Activated naive CD4-positive, alpha-beta T cell treated with anti-CD3 and anti-CD28 coated beads, Interleukin-2, amount 10 ng/mL, durations not matched to agents 7 days and 5 days (primary cell): ENCODE measurements at regions not wholly inside any gene's neighbourhood (a gene's known extent, or its start where the extent isn't known, plus 50 kb on each side); places are given as distances from the start of the nearest gene placed in this dataset.
"Not testable (repeated sequence)": the region's sequence is repeated elsewhere in the genome, so short reads cannot be mapped to it uniquely, and the experiment has no call there.

Source experiments
- CTCF ChIA-PET: fragments of 350-600 bp; sonication (Branson Sonifier 250); formaldehyde crosslinking; loops from one replicate; lab custom pipeline; 2021; ENCODE audit warnings: antibody characterized with exemption; lab: Charles Lee
- DNase-seq: peaks from one replicate; pipeline ENCODE4 v3.0.0-alpha.2; 2020
- H3K27ac Mint-ChIP-seq: one replicate; pipeline ENCODE4 v1.8.0; 2021; ENCODE audit warnings: mild to moderate bottlenecking, moderate library complexity, mixed read lengths
- H3K27me3 Mint-ChIP-seq: one replicate; pipeline ENCODE4 v1.8.0; 2021; ENCODE audit warnings: mild to moderate bottlenecking, mixed read lengths
- H3K36me3 Mint-ChIP-seq: one replicate; pipeline ENCODE4 v1.8.0; 2021; ENCODE audit warnings: mixed read lengths
- H3K4me1 Mint-ChIP-seq: one replicate; pipeline ENCODE4 v1.8.0; 2021; ENCODE audit warnings: mixed read lengths
- H3K4me3 Mint-ChIP-seq: one replicate; pipeline ENCODE4 v1.8.0; 2021; ENCODE audit warnings: mild to moderate bottlenecking, moderate library complexity, mixed read lengths
- H3K9me3 Mint-ChIP-seq: one replicate; pipeline ENCODE4 v1.8.0; 2021; ENCODE audit warnings: mixed read lengths

- H3K4me1 Mint-ChIP-seq, result no peaks in the 10 kb centered on the region
- no peaks in the 10 kb centered on the region for H3K27me3 Mint-ChIP-seq
- no peak overlapping the region for H3K27ac Mint-ChIP-seq
- H3K4me3 Mint-ChIP-seq, result no peak overlapping the region
- H3K9me3 Mint-ChIP-seq, result no peaks in the 10 kb centered on the region
- no peaks in the 10 kb centered on the region for H3K36me3 Mint-ChIP-seq
- no peak for DNase-seq
- CTCF ChIA-PET, result no interaction called here
Observed at GRCh38 chrX:82757614-82758013, 750.5 kb upstream of the POU3F4 start.

GRCh38 chrX:82764521-82764920 is 743.6 kb upstream of the POU3F4 start:
- DNase-seq, result no peak
- no peak overlapping the region for H3K27ac Mint-ChIP-seq
- CTCF ChIA-PET, result no interaction called here
- H3K9me3 Mint-ChIP-seq, result peaks cover 3% of the 10 kb centered on the region
- H3K4me1 Mint-ChIP-seq, result no peaks in the 10 kb centered on the region
- H3K36me3 Mint-ChIP-seq, result no peaks in the 10 kb centered on the region
- no peaks in the 10 kb centered on the region for H3K27me3 Mint-ChIP-seq
- no peak overlapping the region for H3K4me3 Mint-ChIP-seq

- no peaks in the 10 kb centered on the region for H3K27me3 Mint-ChIP-seq
- H3K4me1 Mint-ChIP-seq, result no peaks in the 10 kb centered on the region
- no peak overlapping the region for H3K4me3 Mint-ChIP-seq
- no peak for DNase-seq
- no peak overlapping the region for H3K27ac Mint-ChIP-seq
- peaks cover 3% of the 10 kb centered on the region for H3K9me3 Mint-ChIP-seq
- H3K36me3 Mint-ChIP-seq, result no peaks in the 10 kb centered on the region
- CTCF ChIA-PET, result no interaction called here
Observed at GRCh38 chrX:82765811-82766210, 742.3 kb upstream of the POU3F4 start.

GRCh38 chrX:82775426-82775825 is 732.7 kb upstream of the POU3F4 start:
- peaks cover 2% of the 10 kb centered on the region for H3K9me3 Mint-ChIP-seq
- no peaks in the 10 kb centered on the region for H3K36me3 Mint-ChIP-seq
- CTCF ChIA-PET, result no interaction called here
- H3K4me3 Mint-ChIP-seq, result no peak overlapping the region
- H3K27ac Mint-ChIP-seq, result no peak overlapping the region
- H3K27me3 Mint-ChIP-seq, result no peaks in the 10 kb centered on the region
- DNase-seq, result no peak
- H3K4me1 Mint-ChIP-seq, result no peaks in the 10 kb centered on the region

GRCh38 chrX:82782014-82782413 is 726.1 kb upstream of the POU3F4 start:
- no peaks in the 10 kb centered on the region for H3K4me1 Mint-ChIP-seq
- no peak overlapping the region for H3K4me3 Mint-ChIP-seq
- no peaks in the 10 kb centered on the region for H3K36me3 Mint-ChIP-seq
- DNase-seq, result no peak
- H3K27me3 Mint-ChIP-seq, result no peaks in the 10 kb centered on the region
- peaks cover 4% of the 10 kb centered on the region for H3K9me3 Mint-ChIP-seq
- H3K27ac Mint-ChIP-seq, result no peak overlapping the region
- CTCF ChIA-PET, result no interaction called here

GRCh38 chrX:82812902-82813301 is 695.2 kb upstream of the POU3F4 start:
- H3K27me3 Mint-ChIP-seq, result not testable (repeated sequence)

GRCh38 chrX:82813671-82814078 is 694.4 kb upstream of the POU3F4 start:
- DNase-seq, result no peak
- CTCF ChIA-PET, result no interaction called here
- Mint-ChIP-seq H3K4me3 (no peak overlapping the region), H3K27me3 (no peaks in the 10 kb centered on the region), H3K4me1 (no peaks in the 10 kb centered on the region), H3K27ac (no peak overlapping the region), H3K36me3 (no peaks in the 10 kb centered on the region), H3K9me3 (peaks cover 13% of the 10 kb centered on the region)

More at GRCh38 chrX:82812902-82813301, 695.2 kb upstream of the POU3F4 start:
- H3K36me3 Mint-ChIP-seq, H3K4me3 Mint-ChIP-seq, DNase-seq, CTCF ChIA-PET, H3K27ac Mint-ChIP-seq, H3K4me1 Mint-ChIP-seq: not testable (repeated sequence)
- H3K9me3 Mint-ChIP-seq, result peaks cover 13% of the 10 kb centered on the region

- Mint-ChIP-seq H3K36me3 (no peaks in the 10 kb centered on the region), H3K4me3 (no peak overlapping the region), H3K27ac (no peak overlapping the region), H3K27me3 (no peaks in the 10 kb centered on the region), H3K9me3 (peaks cover 7% of the 10 kb centered on the region), H3K4me1 (no peaks in the 10 kb centered on the region)
- no peak for DNase-seq
- CTCF ChIA-PET, result no interaction called here
Observed at GRCh38 chrX:82816001-82816400, 692.1 kb upstream of the POU3F4 start.

GRCh38 chrX:82816562-82816961 is 691.5 kb upstream of the POU3F4 start:
- Mint-ChIP-seq H3K27ac (no peak overlapping the region), H3K36me3 (no peaks in the 10 kb centered on the region), H3K27me3 (no peaks in the 10 kb centered on the region), H3K4me1 (no peaks in the 10 kb centered on the region), H3K4me3 (no peak overlapping the region), H3K9me3 (peaks cover 3% of the 10 kb centered on the region)
- no peak for DNase-seq
- CTCF ChIA-PET, result no interaction called here

GRCh38 chrX:82842286-82842685 is 665.8 kb upstream of the POU3F4 start:
- H3K4me1 Mint-ChIP-seq, result no peaks in the 10 kb centered on the region
- no peak overlapping the region for H3K4me3 Mint-ChIP-seq
- no peaks in the 10 kb centered on the region for H3K36me3 Mint-ChIP-seq
- no peaks in the 10 kb centered on the region for H3K27me3 Mint-ChIP-seq
- DNase-seq, result no peak
- no peak overlapping the region for H3K27ac Mint-ChIP-seq
- no peaks in the 10 kb centered on the region for H3K9me3 Mint-ChIP-seq
- CTCF ChIA-PET, result no interaction called here

GRCh38 chrX:82848111-82848510 is 660.0 kb upstream of the POU3F4 start:
- Mint-ChIP-seq H3K27ac (no peak overlapping the region), H3K27me3 (no peaks in the 10 kb centered on the region), H3K36me3 (no peaks in the 10 kb centered on the region), H3K9me3 (no peaks in the 10 kb centered on the region), H3K4me3 (no peak overlapping the region), H3K4me1 (no peaks in the 10 kb centered on the region)
- DNase-seq, result no peak
- CTCF ChIA-PET, result no interaction called here
